ENCODE measurements at regions not wholly inside any gene's neighbourhood (a gene's known extent, or its start where the extent isn't known, plus 50 kb on each side); places are given as distances from the start of the nearest gene placed in this dataset.
"Not testable (repeated sequence)": the region's sequence is repeated elsewhere in the genome, so short reads cannot be mapped to it uniquely, and the experiment has no call there.

GRCh38 chr3:145483992-145484391, 677.0 kb downstream of the PLOD2 start:
- Mint-ChIP-seq H3K36me3 (ENCODE audit: insufficient read depth) (no peaks in the 10 kb centered on the region), H3K4me3 (ENCODE audit: low read depth) (no peak overlapping the region), H3K27me3 (no peaks in the 10 kb centered on the region), H3K9me3 (ENCODE audit: low read depth) (peaks cover 5% of the 10 kb centered on the region), H3K27ac (no peak overlapping the region), H3K4me1 (ENCODE audit: low read depth) (no peaks in the 10 kb centered on the region)
- no peak for DNase-seq (ENCODE audit: low spot score, unreplicated experiment)
- no peak for TF ChIP-seq CTCF (IDR thresholded peaks at IDR 0.05; ENCODE audit: unreplicated experiment)

GRCh38 chr3:145489011-145489410, 672.0 kb downstream of the PLOD2 start:
- Mint-ChIP-seq H3K27ac (no peak overlapping the region), H3K9me3 (ENCODE audit: low read depth) (no peaks in the 10 kb centered on the region), H3K4me1 (ENCODE audit: low read depth) (no peaks in the 10 kb centered on the region), H3K27me3 (no peaks in the 10 kb centered on the region), H3K36me3 (ENCODE audit: insufficient read depth) (no peaks in the 10 kb centered on the region), H3K4me3 (ENCODE audit: low read depth) (no peak overlapping the region)
- no peak for DNase-seq (ENCODE audit: low spot score, unreplicated experiment)
- TF ChIP-seq CTCF (IDR thresholded peaks at IDR 0.05; ENCODE audit: unreplicated experiment), result no peak

GRCh38 chr3:145490088-145491048, 670.6 kb downstream of the PLOD2 start:
- Mint-ChIP-seq H3K4me1 (ENCODE audit: low read depth) (no peaks in the 10 kb centered on the region), H3K4me3 (ENCODE audit: low read depth) (no peak overlapping the region), H3K27me3 (no peaks in the 10 kb centered on the region), H3K9me3 (ENCODE audit: low read depth) (no peaks in the 10 kb centered on the region), H3K36me3 (ENCODE audit: insufficient read depth) (no peaks in the 10 kb centered on the region), H3K27ac (no peak overlapping the region)
- DNase-seq (ENCODE audit: low spot score, unreplicated experiment), result no peak
- no peak for TF ChIP-seq CTCF (IDR thresholded peaks at IDR 0.05; ENCODE audit: unreplicated experiment)

- DNase-seq (ENCODE audit: low spot score, unreplicated experiment), result no peak
- H3K4me1 Mint-ChIP-seq (ENCODE audit: low read depth), result no peaks in the 10 kb centered on the region
- H3K36me3 Mint-ChIP-seq (ENCODE audit: insufficient read depth), result no peaks in the 10 kb centered on the region
- no peak overlapping the region for H3K27ac Mint-ChIP-seq
- no peaks in the 10 kb centered on the region for H3K27me3 Mint-ChIP-seq
- no peak for TF ChIP-seq CTCF (IDR thresholded peaks at IDR 0.05; ENCODE audit: unreplicated experiment)
- no peaks in the 10 kb centered on the region for H3K9me3 Mint-ChIP-seq (ENCODE audit: low read depth)
- H3K4me3 Mint-ChIP-seq (ENCODE audit: low read depth), result no peak overlapping the region
Observed at GRCh38 chr3:145492456-145492855, 668.5 kb downstream of the PLOD2 start.

GRCh38 chr3:145517416-145517815, 643.6 kb downstream of the PLOD2 start:
- H3K36me3 Mint-ChIP-seq (ENCODE audit: insufficient read depth); H3K4me3 Mint-ChIP-seq (ENCODE audit: low read depth); H3K4me1 Mint-ChIP-seq (ENCODE audit: low read depth); H3K27ac Mint-ChIP-seq; H3K9me3 Mint-ChIP-seq (ENCODE audit: low read depth); H3K27me3 Mint-ChIP-seq; DNase-seq (ENCODE audit: low spot score, unreplicated experiment): not testable (repeated sequence)

GRCh38 chr3:145518639-145519038, 642.3 kb downstream of the PLOD2 start:
- TF ChIP-seq CTCF (IDR thresholded peaks at IDR 0.05; ENCODE audit: unreplicated experiment), result no peak
- peaks cover 3% of the 10 kb centered on the region for H3K4me1 Mint-ChIP-seq (ENCODE audit: low read depth)
- no peak overlapping the region for H3K27ac Mint-ChIP-seq
- DNase-seq (ENCODE audit: low spot score, unreplicated experiment), result no peak
- H3K4me3 Mint-ChIP-seq (ENCODE audit: low read depth), result no peak overlapping the region
- peaks cover 3% of the 10 kb centered on the region for H3K9me3 Mint-ChIP-seq (ENCODE audit: low read depth)
- H3K27me3 Mint-ChIP-seq, result no peaks in the 10 kb centered on the region
- H3K36me3 Mint-ChIP-seq (ENCODE audit: insufficient read depth), result no peaks in the 10 kb centered on the region

Measured in progenitor cell of endocrine pancreas (in vitro differentiated cells).